ENCODE measurements at regions not wholly inside any gene's neighbourhood (a gene's known extent, or its start where the extent isn't known, plus 50 kb on each side); places are given as distances from the start of the nearest gene placed in this dataset.

DNA sequence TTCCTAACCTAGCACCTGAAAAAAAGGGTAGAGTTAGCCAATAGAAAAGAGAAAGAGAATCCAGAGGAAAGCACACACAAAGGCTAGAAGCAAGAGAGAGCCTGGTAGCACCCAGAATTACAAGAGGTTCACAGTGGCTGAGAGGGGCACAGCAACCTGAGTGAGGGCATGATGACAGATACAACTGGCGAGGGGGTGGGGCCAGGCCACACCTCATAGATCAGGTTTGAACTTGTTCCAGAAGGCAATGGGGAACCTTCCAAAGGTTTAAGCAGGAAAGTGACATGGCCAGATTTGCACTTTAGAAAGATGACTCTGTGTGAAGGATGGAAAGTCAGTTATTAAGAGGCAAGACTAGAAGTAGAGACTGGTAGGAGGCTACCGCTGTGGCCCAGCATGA, 148.0 kb downstream of the TTC32 start:
- DNase-seq (ENCODE audit: low spot score): no peak
- TF ChIP-seq CTCF (IDR thresholded peaks at IDR 0.05; ENCODE audit: unreplicated experiment): no peak
- Mint-ChIP-seq H3K4me3 (ENCODE audit: unreplicated experiment) (no peak overlapping the region), H3K27ac (ENCODE audit: unreplicated experiment) (no peak overlapping the region), H3K4me1 (ENCODE audit: unreplicated experiment) (no peaks in the 10 kb centered on the region), H3K9me3 (ENCODE audit: unreplicated experiment) (no peaks in the 10 kb centered on the region), H3K27me3 (ENCODE audit: unreplicated experiment) (peaks cover 1% of the 10 kb centered on the region), H3K36me3 (ENCODE audit: low read depth, unreplicated experiment) (no peaks in the 10 kb centered on the region)

- H3K4me1 Mint-ChIP-seq (ENCODE audit: unreplicated experiment): no peaks in the 10 kb centered on the region
- no peak for DNase-seq (ENCODE audit: low spot score)
- no peak overlapping the region for H3K27ac Mint-ChIP-seq (ENCODE audit: unreplicated experiment)
- no peak for TF ChIP-seq CTCF (IDR thresholded peaks at IDR 0.05; ENCODE audit: unreplicated experiment)
- H3K27me3 Mint-ChIP-seq (ENCODE audit: unreplicated experiment): peaks cover 1% of the 10 kb centered on the region
- H3K36me3 Mint-ChIP-seq (ENCODE audit: low read depth, unreplicated experiment): no peaks in the 10 kb centered on the region
- no peak overlapping the region for H3K4me3 Mint-ChIP-seq (ENCODE audit: unreplicated experiment)
- H3K9me3 Mint-ChIP-seq (ENCODE audit: unreplicated experiment): no peaks in the 10 kb centered on the region
Measured at GRCh38 chr2:19753314-19753713, 148.5 kb downstream of the TTC32 start.

- H3K4me1 Mint-ChIP-seq (ENCODE audit: unreplicated experiment): no peaks in the 10 kb centered on the region
- H3K36me3 Mint-ChIP-seq (ENCODE audit: low read depth, unreplicated experiment): no peaks in the 10 kb centered on the region
- no peaks in the 10 kb centered on the region for H3K9me3 Mint-ChIP-seq (ENCODE audit: unreplicated experiment)
- no peak for TF ChIP-seq CTCF (IDR thresholded peaks at IDR 0.05; ENCODE audit: unreplicated experiment)
- no peak overlapping the region for H3K27ac Mint-ChIP-seq (ENCODE audit: unreplicated experiment)
- no peak for DNase-seq (ENCODE audit: low spot score)
- no peak overlapping the region for H3K4me3 Mint-ChIP-seq (ENCODE audit: unreplicated experiment)
- peaks cover 1% of the 10 kb centered on the region for H3K27me3 Mint-ChIP-seq (ENCODE audit: unreplicated experiment)
Measured at GRCh38 chr2:19752500-19752899, 149.3 kb downstream of the TTC32 start.

- Mint-ChIP-seq H3K27ac (ENCODE audit: unreplicated experiment) (no peak overlapping the region), H3K9me3 (ENCODE audit: unreplicated experiment) (no peaks in the 10 kb centered on the region)
Measured at GRCh38 chr2:19751631-19752030, 150.2 kb downstream of the TTC32 start.

DNA sequence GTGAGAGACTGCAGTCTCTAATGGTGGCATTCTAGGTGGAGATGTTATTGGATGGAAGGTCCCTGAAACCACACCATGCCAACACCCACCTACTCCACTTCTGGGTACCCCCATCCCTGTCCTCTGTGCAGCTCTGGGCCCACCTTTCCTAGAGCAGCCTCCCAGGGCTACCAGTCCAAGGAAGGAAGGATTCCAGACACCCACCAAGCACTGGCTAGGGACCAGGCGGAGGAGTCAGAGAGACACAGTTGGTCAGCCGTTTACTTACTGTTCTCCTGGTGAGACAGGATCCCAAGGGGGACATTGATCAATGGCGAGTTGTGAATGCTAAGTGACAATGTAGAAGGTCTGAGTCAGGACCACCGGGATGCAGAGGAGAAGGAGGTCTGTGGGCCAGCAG, 151.6 kb downstream of the TTC32 start:
- no peak overlapping the region for H3K4me3 Mint-ChIP-seq (ENCODE audit: unreplicated experiment)
- H3K27me3 Mint-ChIP-seq (ENCODE audit: unreplicated experiment): peaks cover 10% of the 10 kb centered on the region
- TF ChIP-seq CTCF (IDR thresholded peaks at IDR 0.05; ENCODE audit: unreplicated experiment): no peak
- H3K36me3 Mint-ChIP-seq (ENCODE audit: low read depth, unreplicated experiment): no peaks in the 10 kb centered on the region
- no peak overlapping the region for H3K27ac Mint-ChIP-seq (ENCODE audit: unreplicated experiment)
- DNase-seq (ENCODE audit: low spot score): no peak
- no peaks in the 10 kb centered on the region for H3K9me3 Mint-ChIP-seq (ENCODE audit: unreplicated experiment)
- peaks cover under 1% of the 10 kb centered on the region for H3K4me1 Mint-ChIP-seq (ENCODE audit: unreplicated experiment)

More at GRCh38 chr2:19751631-19752030, 150.2 kb downstream of the TTC32 start:
- Mint-ChIP-seq H3K4me3 (ENCODE audit: unreplicated experiment) (no peak overlapping the region), H3K4me1 (ENCODE audit: unreplicated experiment) (no peaks in the 10 kb centered on the region), H3K36me3 (ENCODE audit: low read depth, unreplicated experiment) (no peaks in the 10 kb centered on the region), H3K27me3 (ENCODE audit: unreplicated experiment) (peaks cover 3% of the 10 kb centered on the region)
- TF ChIP-seq CTCF (IDR thresholded peaks at IDR 0.05; ENCODE audit: unreplicated experiment): no peak
- no peak for DNase-seq (ENCODE audit: low spot score)
